ENCODE measurements at regions not wholly inside any gene's neighbourhood (a gene's known extent, or its start where the extent isn't known, plus 50 kb on each side); places are given as distances from the start of the nearest gene placed in this dataset.
"Not testable (repeated sequence)": the region's sequence is repeated elsewhere in the genome, so short reads cannot be mapped to it uniquely, and the experiment has no call there.

GRCh38 chr6:76837564-76837963 lies 625.7 kb downstream of the HTR1B start:
- no peak for FAIRE-seq

- FAIRE-seq: no peak
These were observed 627.6 kb downstream of the HTR1B start for GRCh38 chr6:76835695-76836094.

GRCh38 chr6:76835293-76835692 lies 628.0 kb downstream of the HTR1B start:
- no peak for FAIRE-seq

- no peak for FAIRE-seq
These were observed 628.9 kb downstream of the HTR1B start for GRCh38 chr6:76834399-76834798.

GRCh38 chr6:76831299-76831698 lies 632.0 kb downstream of the HTR1B start:
- FAIRE-seq: no peak

- not testable (repeated sequence) for FAIRE-seq
These were observed 639.7 kb downstream of the HTR1B start for GRCh38 chr6:76823578-76823977.

- FAIRE-seq: no peak
These were observed 644.8 kb downstream of the HTR1B start for GRCh38 chr6:76818451-76818850.

GRCh38 chr6:76817429-76817828 lies 645.9 kb downstream of the HTR1B start:
- no peak for FAIRE-seq

- no peak for FAIRE-seq
These were observed 648.5 kb downstream of the HTR1B start for GRCh38 chr6:76814496-76815458.

GRCh38 chr6:76810286-76810685 lies 653.0 kb downstream of the HTR1B start:
- FAIRE-seq: no peak

GRCh38 chr6:76803038-76803580 lies 660.2 kb downstream of the HTR1B start:
- FAIRE-seq: no peak

GRCh38 chr6:76792394-76792793 lies 670.9 kb downstream of the HTR1B start:
- FAIRE-seq: no peak

- no peak for FAIRE-seq
These were observed 672.4 kb downstream of the HTR1B start for GRCh38 chr6:76790881-76791280.

- FAIRE-seq: no peak
These were observed 673.1 kb downstream of the HTR1B start for GRCh38 chr6:76790045-76790796.

GRCh38 chr6:76789580-76789979 lies 673.7 kb downstream of the HTR1B start:
- no peak for FAIRE-seq

- FAIRE-seq: no peak
These were observed 675.1 kb downstream of the HTR1B start for GRCh38 chr6:76788155-76788554.

GRCh38 chr6:76779068-76779467 lies 684.2 kb downstream of the HTR1B start:
- no peak for FAIRE-seq

- no peak for FAIRE-seq
These were observed 686.4 kb downstream of the HTR1B start for GRCh38 chr6:76776876-76777275.

- FAIRE-seq: no peak
These were observed 688.4 kb downstream of the HTR1B start for GRCh38 chr6:76774781-76775384.

GRCh38 chr6:76772951-76773350 lies 690.3 kb downstream of the HTR1B start:
- no peak for FAIRE-seq

- no peak for FAIRE-seq
These were observed 692.1 kb downstream of the HTR1B start for GRCh38 chr6:76771059-76771634.

GRCh38 chr6:76770281-76770680 lies 693.0 kb downstream of the HTR1B start:
- FAIRE-seq: no peak

GRCh38 chr6:76768556-76768955 lies 694.7 kb downstream of the HTR1B start:
- no peak for FAIRE-seq
